Suprapubic skin (tissue), 4 donors: ENCODE measurements at regions not wholly inside any gene's neighbourhood (a gene's known extent, or its start where the extent isn't known, plus 50 kb on each side); places are given as distances from the start of the nearest gene placed in this dataset.

Source experiments
- DNase-seq, 2 donors: peaks; one replicate each; pipeline ENCODE4 v3.0.0-alpha.2; 2019; ENCODE audit warnings: low spot score in 2 of 2
- H3K27ac ChIP-seq: fragments of 200-600 bp; sonication (generic); one replicate; pipeline ENCODE4 v1.5.1; 2019
- H3K27me3 ChIP-seq: fragments of 200-600 bp; sonication (generic); one replicate; pipeline ENCODE4 v1.5.1; 2019
- H3K36me3 ChIP-seq: fragments of 200-600 bp; sonication (generic); one replicate; pipeline ENCODE4 v1.5.1; 2019
- H3K4me1 ChIP-seq: fragments of 200-600 bp; sonication (generic); one replicate; pipeline ENCODE4 v1.5.1; 2019
- H3K4me3 ChIP-seq: fragments of 200-600 bp; sonication (generic); one replicate; pipeline ENCODE4 v1.5.1; 2019; ENCODE audit warnings: mild to moderate bottlenecking
- H3K9me3 ChIP-seq: fragments of 200-600 bp; sonication (generic); one replicate; pipeline ENCODE4 v1.5.1; 2019
- CTCF ChIP-seq, 2 donors: fragments of 200-600 bp in 1 of 2; fragments of 450-650 bp in 1 of 2; sonication (generic) in 1 of 2; IDR thresholded peaks; one replicate each; pipeline ENCODE4 v1.5.1; 2016 to 2019; ENCODE audit warnings: antibody characterized with exemption in 2 of 2, mild to moderate bottlenecking in 1 of 2, moderate library complexity in 1 of 2
- EP300 ChIP-seq: sonication (generic); formaldehyde crosslinking; IDR thresholded peaks from one replicate; pipeline ENCODE4 v1.6.1; 2017; ENCODE audit warnings: antibody characterized with exemption
- POLR2A ChIP-seq, 2 donors: fragments of 450-650 bp; IDR thresholded peaks; one replicate each; pipeline ENCODE4 v1.6.1; 2017; ENCODE audit warnings: antibody characterized with exemption in 2 of 2, mild to moderate bottlenecking in 2 of 2, moderate library complexity in 2 of 2
- POLR2AphosphoS5 ChIP-seq, 3 donors: sonication (generic); formaldehyde crosslinking; IDR thresholded peaks; one replicate each; pipeline ENCODE4 v1.6.1; 2017; ENCODE audit warnings: antibody characterized with exemption in 3 of 3
- WGBS: methylation state at CpG from one replicate; pipeline ENCODE4 v1.1.5; 2018; 5-methylcytosine and 5-hydroxymethylcytosine counted together

- 95% methylated on average over 5 of the region's 5 CpGs for WGBS
- peaks cover 28% of the 10 kb centered on the region for H3K4me1 ChIP-seq
- no peak overlapping the region for H3K27ac ChIP-seq
- no peak for DNase-seq
- TF ChIP-seq EP300 = no peak
- TF ChIP-seq POLR2A (IDR thresholded peaks at IDR 0.05) = no peak
- no peak for TF ChIP-seq CTCF (IDR thresholded peaks at IDR 0.05)
- TF ChIP-seq POLR2AphosphoS5 (IDR thresholded peaks at IDR 0.05) = no peak
- H3K9me3 ChIP-seq = no peaks in the 10 kb centered on the region
- H3K36me3 ChIP-seq = no peaks in the 10 kb centered on the region
- no peak overlapping the region for H3K4me3 ChIP-seq
- H3K27me3 ChIP-seq = no peaks in the 10 kb centered on the region
Measured at GRCh38 chr9:86751956-86752355, 195.3 kb downstream of the GAS1 start.

- no peak for TF ChIP-seq POLR2AphosphoS5 (IDR thresholded peaks at IDR 0.05)
- TF ChIP-seq POLR2A (IDR thresholded peaks at IDR 0.05) = no peak
- TF ChIP-seq EP300 = no peak
- TF ChIP-seq CTCF (IDR thresholded peaks at IDR 0.05) = no peak
- Histone ChIP-seq H3K27me3 (no peaks in the 10 kb centered on the region), H3K36me3 (no peaks in the 10 kb centered on the region), H3K4me3 (no peak overlapping the region), H3K27ac (no peak overlapping the region), H3K4me1 (peaks cover 28% of the 10 kb centered on the region), H3K9me3 (no peaks in the 10 kb centered on the region)
- no peak for DNase-seq
- 93% methylated on average over 4 of the region's 4 CpGs for WGBS
Measured at GRCh38 chr9:86751207-86751606, 196.1 kb downstream of the GAS1 start.

GRCh38 chr9:86749894-86750255, 197.4 kb downstream of the GAS1 start:
- TF ChIP-seq CTCF (IDR thresholded peaks at IDR 0.05) (no peak), POLR2A (IDR thresholded peaks at IDR 0.05) (no peak), POLR2AphosphoS5 (IDR thresholded peaks at IDR 0.05) (no peak), EP300 (no peak)
- Histone ChIP-seq H3K4me1 (peaks cover 18% of the 10 kb centered on the region), H3K9me3 (no peaks in the 10 kb centered on the region), H3K36me3 (no peaks in the 10 kb centered on the region), H3K4me3 (no peak overlapping the region), H3K27me3 (no peaks in the 10 kb centered on the region), H3K27ac (no peak overlapping the region)
- DNase-seq = no peak
- WGBS = 40% methylated on average over 4 of the region's 4 CpGs

- TF ChIP-seq CTCF (IDR thresholded peaks at IDR 0.05) (no peak), EP300 (no peak), POLR2AphosphoS5 (IDR thresholded peaks at IDR 0.05) (no peak), POLR2A (IDR thresholded peaks at IDR 0.05) (no peak)
- H3K4me3 ChIP-seq = no peak overlapping the region
- no peaks in the 10 kb centered on the region for H3K27me3 ChIP-seq
- H3K9me3 ChIP-seq = no peaks in the 10 kb centered on the region
- no peak for DNase-seq
- H3K27ac ChIP-seq = no peak overlapping the region
- H3K36me3 ChIP-seq = no peaks in the 10 kb centered on the region
- WGBS = 81% methylated on average over 2 of the region's 2 CpGs
- peaks cover 13% of the 10 kb centered on the region for H3K4me1 ChIP-seq
Measured at GRCh38 chr9:86749161-86749893, 198.0 kb downstream of the GAS1 start.

- H3K36me3 ChIP-seq = no peaks in the 10 kb centered on the region
- H3K4me3 ChIP-seq = no peak overlapping the region
- peaks cover 7% of the 10 kb centered on the region for H3K4me1 ChIP-seq
- no peak for TF ChIP-seq POLR2A (IDR thresholded peaks at IDR 0.05)
- TF ChIP-seq CTCF (IDR thresholded peaks at IDR 0.05) = no peak
- TF ChIP-seq EP300 = no peak
- TF ChIP-seq POLR2AphosphoS5 (IDR thresholded peaks at IDR 0.05) = no peak
- WGBS = 65% methylated on average over 2 of the region's 2 CpGs
- H3K27me3 ChIP-seq = no peaks in the 10 kb centered on the region
- DNase-seq = no peak
- no peak overlapping the region for H3K27ac ChIP-seq
- no peaks in the 10 kb centered on the region for H3K9me3 ChIP-seq
Measured at GRCh38 chr9:86747711-86748110, 199.6 kb downstream of the GAS1 start.
